Vagina (tissue), 2 donors: ENCODE measurements at regions not wholly inside any gene's neighbourhood (a gene's known extent, or its start where the extent isn't known, plus 50 kb on each side); places are given as distances from the start of the nearest gene placed in this dataset.

Experiments used
- DNase-seq, 2 donors: peaks; one replicate each; pipeline ENCODE4 v3.0.0-alpha.2; 2017; ENCODE audit errors: extremely low spot score in 2 of 2
- H3K27ac ChIP-seq: fragments of 200-600 bp; sonication (generic); one replicate; pipeline ENCODE4 v1.5.1; 2019
- H3K27me3 ChIP-seq: fragments of 200-600 bp; sonication (generic); one replicate; pipeline ENCODE4 v1.5.1; 2019
- H3K36me3 ChIP-seq, 2 donors: fragments of 200-600 bp; sonication (generic); one replicate each; pipeline ENCODE4 v1.5.1; 2017 to 2019
- H3K4me1 ChIP-seq: fragments of 200-600 bp; sonication (generic); one replicate; pipeline ENCODE4 v1.5.1; 2019
- H3K4me3 ChIP-seq, 2 donors: fragments of 200-600 bp; sonication (generic); 1 replicate in 1 of 2; 2 replicates in 1 of 2; pipeline ENCODE4 v1.5.1; 2016 to 2019
- H3K9me3 ChIP-seq: fragments of 200-600 bp; sonication (generic); one replicate; pipeline ENCODE4 v1.5.1; 2019
- CTCF ChIP-seq, 3 experiments: fragments of 450-650 bp in 2 of 3; fragments of 200-600 bp in 1 of 3; sonication (generic) in 1 of 3; IDR thresholded peaks; one replicate each; pipeline ENCODE4 v1.5.1; 2017 to 2019; ENCODE audit warnings: antibody characterized with exemption in 3 of 3, mild to moderate bottlenecking in 2 of 3, moderate library complexity in 2 of 3
- POLR2A ChIP-seq, 2 donors: fragments of 450-650 bp; IDR thresholded peaks; one replicate each; pipeline ENCODE4 v1.6.1; 2017; ENCODE audit warnings: antibody characterized with exemption in 2 of 2, mild to moderate bottlenecking in 2 of 2, moderate library complexity in 2 of 2
- POLR2AphosphoS5 ChIP-seq, 2 donors: sonication (generic); formaldehyde crosslinking; IDR thresholded peaks; one replicate each; pipeline ENCODE4 v1.9.0; 2017; ENCODE audit warnings: antibody characterized with exemption in 2 of 2, mild to moderate bottlenecking in 2 of 2, low read depth in 1 of 2; ENCODE audit not compliant: insufficient read depth in 1 of 2
- intact Hi-C: fragments of 100-400 bp; cut with DNase I; formaldehyde crosslinking; loops from one replicate; pipeline ENCODE4 v1.15.1; 2023

- no peak for DNase-seq
- Histone ChIP-seq H3K36me3 (no peaks in the 10 kb centered on the region), H3K9me3 (no peaks in the 10 kb centered on the region), H3K27me3 (no peaks in the 10 kb centered on the region), H3K4me3 (no peak overlapping the region), H3K27ac (no peak overlapping the region), H3K4me1 (peaks cover 13% of the 10 kb centered on the region)
- TF ChIP-seq POLR2AphosphoS5 (IDR thresholded peaks at IDR 0.05; ENCODE audit: insufficient read depth in 1 of 2, low read depth in 1 of 2): no peak
- TF ChIP-seq CTCF (IDR thresholded peaks at IDR 0.05): no peak
- no peak for TF ChIP-seq POLR2A (IDR thresholded peaks at IDR 0.05)
- intact Hi-C loops: loop anchor here (10.0 kb wide), 2 partner anchors 116 to 306 kb away; partner anchors contain the start of genes RND2, TMEM106A and VAT1
Measured at GRCh38 chr17:43330876-43331639, 67.7 kb upstream of the ARL4D start.

GRCh38 chr17:43329183-43329582, 69.6 kb upstream of the ARL4D start:
- DNase-seq: no peak
- Histone ChIP-seq H3K36me3 (no peaks in the 10 kb centered on the region), H3K27me3 (no peaks in the 10 kb centered on the region), H3K4me3 (no peak overlapping the region), H3K9me3 (no peaks in the 10 kb centered on the region), H3K4me1 (peaks cover 12% of the 10 kb centered on the region), H3K27ac (no peak overlapping the region)
- intact Hi-C loops: no loop called here
- TF ChIP-seq POLR2AphosphoS5 (IDR thresholded peaks at IDR 0.05; ENCODE audit: insufficient read depth in 1 of 2, low read depth in 1 of 2) (no peak), POLR2A (IDR thresholded peaks at IDR 0.05) (no peak), CTCF (IDR thresholded peaks at IDR 0.05) (no peak)

DNA sequence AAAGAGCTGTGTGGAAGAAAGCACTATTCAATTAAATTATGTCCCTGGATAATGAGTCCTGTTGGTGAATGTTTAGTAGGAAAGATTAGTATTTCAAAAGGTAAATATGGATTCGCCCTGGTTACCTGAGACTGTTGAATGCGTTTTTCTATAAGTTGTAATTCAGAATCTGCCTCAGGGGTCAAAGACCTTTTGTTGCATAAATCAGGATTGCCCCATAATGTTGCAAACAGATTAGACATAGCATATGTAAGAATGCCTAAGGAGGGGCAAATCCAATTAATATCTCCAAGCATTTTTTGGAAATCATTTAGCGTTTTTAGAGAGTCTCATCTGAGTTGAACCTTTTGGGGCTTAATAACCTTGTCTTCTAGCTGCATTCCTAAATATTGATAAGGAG, 70.1 kb upstream of the ARL4D start:
- Histone ChIP-seq H3K4me1 (peaks cover 7% of the 10 kb centered on the region), H3K4me3 (no peak overlapping the region), H3K27ac (no peak overlapping the region), H3K27me3 (no peaks in the 10 kb centered on the region), H3K36me3 (no peaks in the 10 kb centered on the region), H3K9me3 (no peaks in the 10 kb centered on the region)
- no peak for TF ChIP-seq CTCF (IDR thresholded peaks at IDR 0.05)
- no peak for TF ChIP-seq POLR2A (IDR thresholded peaks at IDR 0.05)
- no peak for TF ChIP-seq POLR2AphosphoS5 (IDR thresholded peaks at IDR 0.05; ENCODE audit: insufficient read depth in 1 of 2, low read depth in 1 of 2)
- no peak for DNase-seq
- intact Hi-C loops: no loop called here

- DNase-seq: no peak
- no peaks in the 10 kb centered on the region for H3K27me3 ChIP-seq
- no peaks in the 10 kb centered on the region for H3K36me3 ChIP-seq
- intact Hi-C loops: no loop called here
- H3K9me3 ChIP-seq: no peaks in the 10 kb centered on the region
- no peak overlapping the region for H3K4me3 ChIP-seq
- peaks cover 5% of the 10 kb centered on the region for H3K4me1 ChIP-seq
- no peak overlapping the region for H3K27ac ChIP-seq
- TF ChIP-seq POLR2A (IDR thresholded peaks at IDR 0.05): no peak
- no peak for TF ChIP-seq POLR2AphosphoS5 (IDR thresholded peaks at IDR 0.05; ENCODE audit: insufficient read depth in 1 of 2, low read depth in 1 of 2)
- TF ChIP-seq CTCF (IDR thresholded peaks at IDR 0.05): no peak
Measured at GRCh38 chr17:43327834-43328420, 70.9 kb upstream of the ARL4D start.

DNA sequence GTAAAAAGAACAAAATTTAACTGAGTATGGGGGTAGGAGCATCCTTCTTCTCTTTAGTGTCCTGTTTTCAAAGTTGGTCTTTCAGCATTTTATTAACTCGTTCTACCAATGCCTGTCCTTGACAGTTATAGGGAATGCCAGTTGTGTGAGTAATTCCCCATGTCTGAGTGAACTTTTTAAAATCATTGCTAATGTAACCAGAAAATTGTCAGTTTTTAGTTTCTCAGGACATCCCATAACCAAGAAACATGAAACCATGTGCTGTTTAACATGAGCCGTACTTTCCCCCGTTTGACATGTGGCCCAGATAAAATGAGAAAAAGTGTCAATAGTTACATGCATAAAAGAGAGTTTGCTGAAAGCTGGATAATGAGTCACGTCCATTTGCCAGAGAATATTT, 71.4 kb upstream of the ARL4D start:
- intact Hi-C loops: no loop called here
- TF ChIP-seq POLR2A (IDR thresholded peaks at IDR 0.05) (no peak), POLR2AphosphoS5 (IDR thresholded peaks at IDR 0.05; ENCODE audit: insufficient read depth in 1 of 2, low read depth in 1 of 2) (no peak), CTCF (IDR thresholded peaks at IDR 0.05) (no peak)
- Histone ChIP-seq H3K36me3 (no peaks in the 10 kb centered on the region), H3K4me3 (no peak overlapping the region), H3K27me3 (no peaks in the 10 kb centered on the region), H3K4me1 (peaks cover 5% of the 10 kb centered on the region), H3K27ac (no peak overlapping the region), H3K9me3 (no peaks in the 10 kb centered on the region)
- no peak for DNase-seq
